Transverse colon (tissue), 3 donors: ENCODE measurements at regions not wholly inside any gene's neighbourhood (a gene's known extent, or its start where the extent isn't known, plus 50 kb on each side); places are given as distances from the start of the nearest gene placed in this dataset.

Experiments used
- POLR2A ChIP-seq: fragments of 450-650 bp; IDR thresholded peaks from one replicate; pipeline ENCODE4 v1.6.1; 2016; ENCODE audit warnings: antibody characterized with exemption, mild to moderate bottlenecking, moderate library complexity
- TF ChIP-seq, protein P1 (sequence below), 5 experiments: fragments of 200-600 bp in 3 of 5; fragments of 450-650 bp in 2 of 5; sonication (generic) in 3 of 5; IDR thresholded peaks; 1 replicate in 2 of 5; 2 replicates in 3 of 5; pipeline ENCODE4 v1.5.1; 2016 to 2017; ENCODE audit warnings: antibody characterized with exemption in 5 of 5, inconsistent platforms in 3 of 5, mild to moderate bottlenecking in 2 of 5, moderate library complexity in 1 of 5

DNA sequence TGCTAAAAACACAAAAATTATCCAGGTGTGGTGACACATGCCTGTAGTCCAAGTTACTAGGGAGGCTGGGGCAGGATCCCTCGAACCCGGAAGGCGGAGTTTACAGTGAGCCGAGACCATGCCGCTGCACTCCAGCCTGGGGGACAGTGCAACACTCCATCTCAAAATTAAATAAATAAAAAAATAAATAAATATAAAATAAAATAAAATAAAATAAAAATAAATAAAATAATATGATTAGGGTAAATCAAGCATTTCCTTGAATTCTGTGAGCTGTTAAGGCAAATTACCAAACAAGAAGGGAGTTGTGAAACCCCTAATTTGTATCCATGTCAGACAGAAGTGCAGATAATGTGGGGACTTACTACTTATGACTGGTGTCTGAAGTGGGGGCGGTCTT is 1928.9 kb upstream of the IGFBP7 start:
- no peak for TF ChIP-seq POLR2A
- TF ChIP-seq, protein P1, sequence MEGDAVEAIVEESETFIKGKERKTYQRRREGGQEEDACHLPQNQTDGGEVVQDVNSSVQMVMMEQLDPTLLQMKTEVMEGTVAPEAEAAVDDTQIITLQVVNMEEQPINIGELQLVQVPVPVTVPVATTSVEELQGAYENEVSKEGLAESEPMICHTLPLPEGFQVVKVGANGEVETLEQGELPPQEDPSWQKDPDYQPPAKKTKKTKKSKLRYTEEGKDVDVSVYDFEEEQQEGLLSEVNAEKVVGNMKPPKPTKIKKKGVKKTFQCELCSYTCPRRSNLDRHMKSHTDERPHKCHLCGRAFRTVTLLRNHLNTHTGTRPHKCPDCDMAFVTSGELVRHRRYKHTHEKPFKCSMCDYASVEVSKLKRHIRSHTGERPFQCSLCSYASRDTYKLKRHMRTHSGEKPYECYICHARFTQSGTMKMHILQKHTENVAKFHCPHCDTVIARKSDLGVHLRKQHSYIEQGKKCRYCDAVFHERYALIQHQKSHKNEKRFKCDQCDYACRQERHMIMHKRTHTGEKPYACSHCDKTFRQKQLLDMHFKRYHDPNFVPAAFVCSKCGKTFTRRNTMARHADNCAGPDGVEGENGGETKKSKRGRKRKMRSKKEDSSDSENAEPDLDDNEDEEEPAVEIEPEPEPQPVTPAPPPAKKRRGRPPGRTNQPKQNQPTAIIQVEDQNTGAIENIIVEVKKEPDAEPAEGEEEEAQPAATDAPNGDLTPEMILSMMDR (IDR thresholded peaks at IDR 0.05): no peak
